Neuronal stem cell (in vitro differentiated cells): ENCODE measurements at regions not wholly inside any gene's neighbourhood (a gene's known extent, or its start where the extent isn't known, plus 50 kb on each side); places are given as distances from the start of the nearest gene placed in this dataset.

ENCODE experiments used
- DNase-seq: peaks from one replicate; pipeline ENCODE4 v3.0.0-alpha.2; 2013; ENCODE audit warnings: low spot score
- H2AFZ ChIP-seq: one replicate; pipeline ENCODE4 v1.6.1; 2013; ENCODE audit warnings: mild to moderate bottlenecking, low read length, inconsistent platforms
- H2AK5ac ChIP-seq: 2 replicates; pipeline ENCODE4 v1.6.1; 2013; ENCODE audit warnings: low read depth, mild to moderate bottlenecking, inconsistent platforms, low read length, moderate library complexity, mixed read lengths
- H2BK120ac ChIP-seq: 2 replicates; pipeline ENCODE4 v1.6.1; 2013; ENCODE audit warnings: low read depth, mild to moderate bottlenecking, inconsistent platforms, low read length, moderate library complexity, mixed read lengths
- H2BK12ac ChIP-seq: one replicate; pipeline ENCODE4 v1.6.1; 2013; ENCODE audit warnings: low read length, inconsistent platforms
- H2BK15ac ChIP-seq: 2 replicates; pipeline ENCODE4 v1.6.1; 2013; ENCODE audit warnings: mild to moderate bottlenecking, low read length, inconsistent platforms, mixed read lengths
- H2BK5ac ChIP-seq: one replicate; pipeline ENCODE4 v1.6.1; 2013; ENCODE audit warnings: inconsistent platforms, mild to moderate bottlenecking, low read length, moderate library complexity
- H3K14ac ChIP-seq: one replicate; pipeline ENCODE4 v1.6.1; 2013; ENCODE audit warnings: low read length, inconsistent platforms
- H3K18ac ChIP-seq: 2 replicates; pipeline ENCODE4 v1.6.1; 2013; ENCODE audit warnings: low read length, inconsistent platforms
- H3K23ac ChIP-seq: 2 replicates; pipeline ENCODE4 v1.6.1; 2013; ENCODE audit warnings: low read depth, mild to moderate bottlenecking, mixed read lengths, low read length, inconsistent platforms; ENCODE audit not compliant: poor library complexity
- H3K27ac ChIP-seq: replicated peaks from 3 replicates; pipeline ENCODE4 v1.5.1; 2013; ENCODE audit warnings: low read length, inconsistent platforms
- H3K27me3 ChIP-seq, 3 experiments: 2 replicates each; pipeline ENCODE4 v1.6.1; 2013; ENCODE audit warnings: low read length in 3 of 3, mild to moderate bottlenecking in 2 of 3, inconsistent platforms in 1 of 3, low read depth in 1 of 3, mixed read lengths in 1 of 3, moderate library complexity in 1 of 3; ENCODE audit not compliant: control insufficient read depth in 3 of 3, insufficient read depth in 3 of 3
- H3K36me3 ChIP-seq, 2 donors: replicated peaks in 1 of 2; 2 replicates each; pipeline ENCODE4 v1.6.1; 2013; ENCODE audit warnings: low read length in 2 of 2; ENCODE audit not compliant: control insufficient read depth in 2 of 2, insufficient read depth in 2 of 2
- H3K4ac ChIP-seq: 2 replicates; pipeline ENCODE4 v1.6.1; 2013; ENCODE audit warnings: inconsistent platforms, mild to moderate bottlenecking, low read length, moderate library complexity
- H3K4me1 ChIP-seq, 2 donors: 1 replicate in 1 of 2; 2 replicates in 1 of 2; pipeline ENCODE4 v1.6.1; 2013; ENCODE audit warnings: low read length in 2 of 2, low read depth in 1 of 2; ENCODE audit not compliant: control insufficient read depth in 2 of 2, insufficient read depth in 1 of 2
- H3K4me2 ChIP-seq: one replicate; pipeline ENCODE4 v1.6.1; 2013; ENCODE audit warnings: mild to moderate bottlenecking, low read length, inconsistent platforms; ENCODE audit not compliant: insufficient read depth, poor library complexity, severe bottlenecking
- H3K4me3 ChIP-seq, 2 donors: 2 replicates each; pipeline ENCODE4 v1.5.1; 2013; ENCODE audit warnings: low read length in 2 of 2, mild to moderate bottlenecking in 2 of 2, inconsistent platforms in 1 of 2, moderate library complexity in 1 of 2
- H3K79me1 ChIP-seq: one replicate; pipeline ENCODE4 v1.6.1; 2013; ENCODE audit warnings: low read depth, mild to moderate bottlenecking, inconsistent platforms, low read length, moderate library complexity
- H3K9ac ChIP-seq: one replicate; pipeline ENCODE4 v1.6.1; 2013; ENCODE audit warnings: mild to moderate bottlenecking, low read depth, low read length, inconsistent platforms; ENCODE audit not compliant: poor library complexity
- H3K9me3 ChIP-seq, 2 donors: replicated peaks in 1 of 2; 2 replicates each; pipeline versions ENCODE3 to v1.6.1; 2013; ENCODE audit warnings: low read length in 2 of 2, mild to moderate bottlenecking in 2 of 2, inconsistent platforms in 1 of 2, low read depth in 1 of 2, mixed read lengths in 1 of 2, moderate library complexity in 1 of 2; ENCODE audit not compliant: control insufficient read depth in 2 of 2, insufficient read depth in 1 of 2
- H4K8ac ChIP-seq: one replicate; pipeline ENCODE4 v1.6.1; 2013; ENCODE audit warnings: low read depth, mild to moderate bottlenecking, inconsistent platforms, low read length, moderate library complexity
- H4K91ac ChIP-seq: one replicate; pipeline ENCODE4 v1.6.1; 2013; ENCODE audit warnings: low read length, low read depth, mild to moderate bottlenecking, inconsistent platforms; ENCODE audit not compliant: poor library complexity
- WGBS, 2 donors: extraction: QIAGEN DNeasy Blood & Tissue Kit; methylation state at CpG; one replicate each; pipeline ENCODE4 v1.1.7; 2013; ENCODE audit warnings: missing lambda C conversion rate in 2 of 2, mixed read lengths in 1 of 2; ENCODE audit not compliant: insufficient read length in 2 of 2, insufficient replicate concordance in 1 of 2; ENCODE audit errors: extremely low coverage in 2 of 2; 5-methylcytosine and 5-hydroxymethylcytosine counted together

GRCh38 chr1:209430107-209430506 is 153.4 kb upstream of the CAMK1G start:
- no peaks in the 10 kb centered on the region for H3K79me1 ChIP-seq
- H3K36me3 ChIP-seq: no peaks in the 10 kb centered on the region
- no peak overlapping the region for H3K9ac ChIP-seq
- H3K27ac ChIP-seq: no peak overlapping the region
- H2BK5ac ChIP-seq: no peak overlapping the region
- H2AFZ ChIP-seq: no peak overlapping the region
- no peak overlapping the region for H3K4ac ChIP-seq
- H2BK15ac ChIP-seq: no peak overlapping the region
- no peak overlapping the region for H3K4me3 ChIP-seq
- no peak overlapping the region for H2BK120ac ChIP-seq
- H2BK12ac ChIP-seq: no peak overlapping the region
- no peak overlapping the region for H4K91ac ChIP-seq
- H3K4me1 ChIP-seq: peaks cover 0 to 34% of the 10 kb centered on the region in 2 donors
- DNase-seq: no peak
- H3K9me3 ChIP-seq: no peaks in the 10 kb centered on the region
- WGBS, 2 donors: no CpG with 5 or more reads among the region's 3 CpGs
- no peak overlapping the region for H2AK5ac ChIP-seq
- H3K27me3 ChIP-seq: no peaks in the 10 kb centered on the region
- H3K14ac ChIP-seq: no peak overlapping the region
- no peak overlapping the region for H3K23ac ChIP-seq
- no peak overlapping the region for H4K8ac ChIP-seq
- no peak overlapping the region for H3K4me2 ChIP-seq
- no peak overlapping the region for H3K18ac ChIP-seq

DNA sequence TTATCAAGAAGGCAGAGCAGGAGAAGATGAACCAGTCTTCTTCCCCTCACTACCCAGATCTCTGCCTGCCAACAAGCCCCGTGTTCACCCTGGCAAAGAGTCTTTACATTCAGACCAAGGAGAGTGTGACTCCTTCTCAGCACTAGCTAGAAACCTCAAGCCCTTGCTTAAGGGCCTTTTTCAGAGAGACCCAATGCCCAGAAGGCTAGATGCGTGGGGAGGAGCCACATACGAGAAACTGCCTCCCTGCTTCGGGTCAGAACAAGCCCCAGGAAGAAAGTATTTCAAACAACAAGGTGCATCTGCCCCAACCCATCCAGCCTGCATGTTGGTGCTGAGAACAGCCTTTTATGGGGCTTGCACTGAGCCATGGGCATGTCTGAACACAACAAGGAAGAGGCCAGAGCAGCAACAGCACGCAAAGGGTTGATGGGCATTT is 152.7 kb upstream of the CAMK1G start:
- H3K9ac ChIP-seq: no peak overlapping the region
- WGBS, 2 donors: no CpG with 5 or more reads among the region's 5 CpGs
- no peak overlapping the region for H3K4me3 ChIP-seq

GRCh38 chr1:209431402-209431801 is 152.1 kb upstream of the CAMK1G start:
- H2BK15ac ChIP-seq: no peak overlapping the region
- H3K4me2 ChIP-seq: no peak overlapping the region
- no peaks in the 10 kb centered on the region for H3K79me1 ChIP-seq
- no peaks in the 10 kb centered on the region for H3K9me3 ChIP-seq
- no peak overlapping the region for H4K8ac ChIP-seq
- H2BK120ac ChIP-seq: no peak overlapping the region
- no peaks in the 10 kb centered on the region for H3K36me3 ChIP-seq
- H2AK5ac ChIP-seq: no peak overlapping the region
- H3K4me1 ChIP-seq: peaks cover 0 to 34% of the 10 kb centered on the region in 2 donors
- no peak overlapping the region for H3K27ac ChIP-seq
- H3K23ac ChIP-seq: no peak overlapping the region
- H3K9ac ChIP-seq: no peak overlapping the region
- H3K27me3 ChIP-seq: no peaks in the 10 kb centered on the region
- H3K4ac ChIP-seq: no peak overlapping the region
- H3K4me3 ChIP-seq: no peak overlapping the region
- peak overlapping the region; percentile 69 for H2BK12ac ChIP-seq
- H4K91ac ChIP-seq: no peak overlapping the region
- no peak overlapping the region for H3K14ac ChIP-seq
- DNase-seq: no peak
- peak overlapping the region; percentile 49 for H3K18ac ChIP-seq
- no CpG with 5 or more reads among the region's 3 CpGs for WGBS, 2 donors
- H2AFZ ChIP-seq: no peak overlapping the region
- no peak overlapping the region for H2BK5ac ChIP-seq

More for the DNA sequence above, 152.7 kb upstream of the CAMK1G start:
- DNase-seq: no peak
- no peak overlapping the region for H3K27ac ChIP-seq
- no peak overlapping the region for H3K14ac ChIP-seq
- H3K36me3 ChIP-seq: no peaks in the 10 kb centered on the region
- no peak overlapping the region for H4K8ac ChIP-seq
- no peak overlapping the region for H2AK5ac ChIP-seq
- no peak overlapping the region for H4K91ac ChIP-seq
- H3K4me1 ChIP-seq: peaks cover 0 to 38% of the 10 kb centered on the region in 2 donors
- H3K18ac ChIP-seq: peak overlapping the region; percentile 50
- no peak overlapping the region for H2BK12ac ChIP-seq
- H2BK120ac ChIP-seq: no peak overlapping the region
- no peak overlapping the region for H3K4ac ChIP-seq
- H3K9me3 ChIP-seq: no peaks in the 10 kb centered on the region
- no peaks in the 10 kb centered on the region for H3K27me3 ChIP-seq
- no peaks in the 10 kb centered on the region for H3K79me1 ChIP-seq
- no peak overlapping the region for H2AFZ ChIP-seq
- no peak overlapping the region for H3K4me2 ChIP-seq
- no peak overlapping the region for H2BK5ac ChIP-seq
- H3K23ac ChIP-seq: no peak overlapping the region
- no peak overlapping the region for H2BK15ac ChIP-seq

- no peaks in the 10 kb centered on the region for H3K36me3 ChIP-seq
- no peaks in the 10 kb centered on the region for H3K9me3 ChIP-seq
- no peak overlapping the region for H3K4me3 ChIP-seq
- H3K27me3 ChIP-seq: no peaks in the 10 kb centered on the region
- H3K14ac ChIP-seq: no peak overlapping the region
- H3K23ac ChIP-seq: no peak overlapping the region
- H3K27ac ChIP-seq: no peak overlapping the region
- no peak overlapping the region for H2BK5ac ChIP-seq
- H4K91ac ChIP-seq: no peak overlapping the region
- H2BK120ac ChIP-seq: no peak overlapping the region
- peak overlapping the region; percentile 55 for H3K18ac ChIP-seq
- no peak overlapping the region for H2BK15ac ChIP-seq
- H3K4ac ChIP-seq: no peak overlapping the region
- H2AFZ ChIP-seq: no peak overlapping the region
- no peak for DNase-seq
- no peak overlapping the region for H4K8ac ChIP-seq
- WGBS, 2 donors: no CpG with 5 or more reads among the region's 12 CpGs
- no peak overlapping the region for H2AK5ac ChIP-seq
- no peak overlapping the region for H3K9ac ChIP-seq
- peak overlapping the region; percentile 69 for H2BK12ac ChIP-seq
- H3K79me1 ChIP-seq: no peaks in the 10 kb centered on the region
- peaks cover 0 to 34% of the 10 kb centered on the region in 2 donors for H3K4me1 ChIP-seq
- H3K4me2 ChIP-seq: no peak overlapping the region
Measured at GRCh38 chr1:209431813-209432442, 151.6 kb upstream of the CAMK1G start.
